GM18508 (cell line): ENCODE measurements at regions not wholly inside any gene's neighbourhood (a gene's known extent, or its start where the extent isn't known, plus 50 kb on each side); places are given as distances from the start of the nearest gene placed in this dataset.
"Not testable (repeated sequence)": the region's sequence is repeated elsewhere in the genome, so short reads cannot be mapped to it uniquely, and the experiment has no call there.

Source experiments
- ATAC-seq: cut with Tn5 transposase; IDR thresholded peaks from one replicate; pipeline ENCODE4 v1.9.1; 2021; ENCODE audit warnings: moderate number of reproducible peaks; ENCODE audit not compliant: insufficient read depth, unreplicated experiment

DNA sequence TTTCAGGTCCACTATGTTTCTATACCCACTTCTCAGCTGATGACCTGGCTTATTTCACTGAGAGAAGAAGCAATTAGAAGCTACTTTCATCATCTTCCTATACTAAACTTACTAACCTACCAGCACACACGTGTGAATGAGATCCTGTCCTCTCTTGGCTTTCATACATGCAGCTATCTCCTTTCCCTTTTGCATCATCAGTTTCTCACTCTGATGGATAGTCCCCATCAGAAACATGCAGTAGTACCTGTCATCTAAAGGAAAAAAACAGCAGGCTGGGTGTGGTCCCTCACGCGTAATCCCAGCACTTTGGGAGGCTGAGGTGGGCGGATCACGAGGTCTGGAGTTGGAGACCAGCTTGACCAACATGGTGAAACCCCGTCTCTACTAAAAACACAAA lies 237.6 kb upstream of the C2CD4B start:
- ATAC-seq: no peak

DNA sequence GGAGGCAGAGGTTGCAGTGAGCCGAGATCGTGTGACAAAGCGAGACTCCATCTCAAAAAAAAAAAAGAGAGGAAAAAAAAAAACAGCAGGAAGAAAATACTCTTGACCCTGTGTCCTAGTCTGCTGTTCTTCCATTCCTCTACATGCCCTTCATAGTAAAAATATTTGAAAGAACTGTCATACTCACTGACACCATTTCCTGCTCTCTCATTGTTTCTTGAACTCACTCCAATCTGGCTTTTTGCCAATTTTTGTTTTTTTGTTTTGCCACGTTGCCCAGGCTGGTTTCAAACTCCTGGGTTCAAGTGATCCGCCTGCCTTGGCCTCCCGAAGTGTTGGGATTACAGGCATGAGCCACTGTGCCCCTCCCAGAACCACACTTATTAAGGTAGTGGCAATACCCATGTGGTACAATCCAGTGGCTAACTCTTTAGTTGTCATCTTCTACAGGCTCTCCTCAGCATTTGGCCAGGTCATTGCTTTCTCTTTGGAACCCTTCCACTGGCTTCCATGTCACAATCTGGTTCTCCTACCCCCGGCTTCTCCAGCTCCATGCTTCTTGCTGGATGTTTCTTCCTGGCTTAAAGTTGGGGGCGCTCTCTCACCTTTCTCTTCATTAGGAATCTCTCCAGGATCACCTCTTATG lies 238.2 kb upstream of the C2CD4B start:
- no peak for ATAC-seq

- no peak for ATAC-seq
Observed at GRCh38 chr15:62404194-62404985, 239.3 kb upstream of the C2CD4B start.

DNA sequence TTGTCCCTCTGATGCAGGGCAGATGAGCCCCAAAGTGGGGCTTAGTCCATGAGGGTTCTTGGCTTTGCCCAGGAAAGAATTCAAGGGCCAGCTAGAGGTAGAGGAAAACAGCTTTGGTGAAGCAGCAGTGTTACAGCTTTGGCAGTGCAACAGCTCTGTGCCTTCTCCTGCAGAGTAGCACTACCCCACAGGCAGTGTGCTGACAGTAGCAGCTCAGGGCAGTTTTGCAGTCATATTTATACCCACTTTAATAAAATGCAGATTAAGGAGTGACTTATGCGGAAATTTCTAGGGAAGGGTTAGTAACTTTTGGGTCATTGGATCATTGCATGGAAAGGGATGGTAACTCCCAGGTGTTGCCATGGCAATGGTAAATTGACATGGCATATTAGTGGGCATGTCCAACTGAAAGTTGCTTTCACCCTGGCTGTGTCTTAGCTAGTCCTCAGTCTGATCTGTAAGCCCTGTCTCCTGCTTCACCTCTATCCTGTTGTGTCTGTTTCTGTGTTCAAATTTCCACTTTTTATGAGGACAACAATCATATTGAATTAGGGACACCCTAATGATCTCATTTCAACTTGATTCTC lies 241.3 kb upstream of the C2CD4B start:
- no peak for ATAC-seq

- ATAC-seq: no peak
Observed at GRCh38 chr15:62407216-62407615, 242.1 kb upstream of the C2CD4B start.

DNA sequence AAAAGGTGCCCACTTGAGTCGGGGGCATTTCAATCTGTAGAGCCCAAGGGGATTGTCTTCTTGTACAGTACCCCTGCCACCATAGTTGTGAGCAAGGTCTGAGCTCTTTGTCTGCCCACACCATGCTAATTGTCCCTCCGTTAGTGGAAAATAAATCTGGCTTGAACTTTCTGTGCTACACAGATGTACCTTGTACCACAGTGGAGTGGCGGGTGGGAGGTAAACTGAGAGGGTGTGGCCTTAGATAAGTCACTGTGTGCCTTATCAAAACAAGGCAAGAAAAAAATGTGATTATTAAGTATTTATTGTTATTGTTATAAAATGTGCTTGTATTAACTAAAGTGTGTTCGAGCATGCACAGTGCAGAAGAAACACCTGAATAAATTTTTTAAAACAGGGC lies 242.9 kb upstream of the C2CD4B start:
- ATAC-seq: no peak

GRCh38 chr15:62409466-62409865 lies 244.4 kb upstream of the C2CD4B start:
- no peak for ATAC-seq

DNA sequence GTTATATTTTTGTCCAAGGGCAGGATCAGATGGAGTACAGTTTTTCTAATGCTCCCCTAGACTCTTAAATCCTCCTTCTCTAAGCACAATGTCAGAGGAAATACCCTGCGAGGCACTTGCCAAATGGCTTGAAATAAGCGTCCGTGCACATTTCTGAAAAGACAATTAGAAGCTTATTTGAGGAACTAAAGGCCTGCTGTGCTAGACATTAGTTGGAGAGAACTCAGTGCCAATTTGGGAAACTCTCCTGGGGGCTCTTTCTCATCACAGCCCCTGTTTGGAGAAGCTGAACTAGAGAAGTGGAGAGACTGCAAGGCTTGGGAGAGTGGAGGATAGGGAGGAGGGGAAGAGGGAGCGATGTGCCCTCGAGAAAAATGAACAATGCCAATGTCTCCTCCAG lies 247.6 kb upstream of the C2CD4B start:
- no peak for ATAC-seq

DNA sequence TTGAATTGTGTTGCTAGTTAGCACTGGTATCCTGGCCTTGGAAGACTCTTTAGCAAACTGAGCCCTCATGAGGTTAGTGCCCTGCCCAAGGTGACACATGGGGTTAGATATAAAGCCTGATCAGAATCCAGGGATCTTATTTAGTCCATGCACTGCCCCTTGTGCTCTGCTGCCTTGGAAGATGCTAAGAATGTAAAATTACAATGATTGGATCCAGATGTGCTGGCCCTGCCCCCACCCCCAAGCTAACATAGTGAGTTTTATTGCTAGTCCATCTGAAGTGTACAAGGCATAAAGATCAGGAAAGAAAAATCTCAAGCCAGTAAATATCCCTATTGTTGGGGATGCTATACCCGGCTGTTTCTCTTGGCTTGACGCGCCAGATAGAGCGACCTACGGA lies 248.1 kb upstream of the C2CD4B start:
- ATAC-seq: no peak

- no peak for ATAC-seq
Observed at GRCh38 chr15:62413786-62414185, 248.7 kb upstream of the C2CD4B start.

GRCh38 chr15:62415498-62415897 lies 250.4 kb upstream of the C2CD4B start:
- no peak for ATAC-seq

GRCh38 chr15:62416526-62416925 lies 251.4 kb upstream of the C2CD4B start:
- no peak for ATAC-seq

DNA sequence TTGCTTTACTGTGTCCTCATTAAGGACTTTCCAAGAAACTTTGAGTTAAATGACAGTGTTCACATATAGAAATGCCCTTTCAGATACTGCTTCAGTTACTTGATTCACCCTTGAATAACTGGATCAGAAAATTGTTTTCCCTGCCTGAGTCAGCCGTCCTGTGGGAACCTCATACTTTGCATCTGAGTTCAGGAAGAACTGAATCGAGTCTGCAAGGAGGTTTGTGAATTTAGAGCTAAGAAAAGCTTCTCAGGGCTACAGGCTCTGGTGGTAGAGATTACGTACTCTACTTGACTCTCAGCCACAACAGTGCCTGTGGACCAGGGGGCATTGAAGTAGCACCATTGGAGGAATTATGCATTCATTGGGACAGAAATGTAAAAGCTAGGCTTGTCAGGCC lies 252.4 kb upstream of the C2CD4B start:
- no peak for ATAC-seq

GRCh38 chr15:62418496-62418895 lies 253.4 kb upstream of the C2CD4B start:
- not testable (repeated sequence) for ATAC-seq

DNA sequence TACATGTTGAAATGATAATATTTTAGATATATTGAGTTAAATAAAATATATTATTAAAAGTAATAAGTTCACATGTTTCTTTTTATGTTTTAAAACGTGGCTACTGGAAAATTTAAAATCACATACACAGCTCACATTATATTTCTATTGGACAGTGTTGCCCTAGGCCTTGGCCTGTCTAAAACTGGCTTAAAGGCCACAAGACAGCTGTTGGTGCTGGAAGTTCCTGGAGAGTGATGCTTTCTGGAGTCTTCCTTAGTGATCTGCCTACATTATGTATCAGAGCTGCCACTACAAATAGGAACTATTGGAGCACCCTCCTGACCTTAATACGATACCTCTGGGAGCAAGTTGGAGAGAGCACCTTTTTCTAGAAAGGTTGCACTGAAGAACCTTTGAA lies 254.1 kb upstream of the C2CD4B start:
- no peak for ATAC-seq

DNA sequence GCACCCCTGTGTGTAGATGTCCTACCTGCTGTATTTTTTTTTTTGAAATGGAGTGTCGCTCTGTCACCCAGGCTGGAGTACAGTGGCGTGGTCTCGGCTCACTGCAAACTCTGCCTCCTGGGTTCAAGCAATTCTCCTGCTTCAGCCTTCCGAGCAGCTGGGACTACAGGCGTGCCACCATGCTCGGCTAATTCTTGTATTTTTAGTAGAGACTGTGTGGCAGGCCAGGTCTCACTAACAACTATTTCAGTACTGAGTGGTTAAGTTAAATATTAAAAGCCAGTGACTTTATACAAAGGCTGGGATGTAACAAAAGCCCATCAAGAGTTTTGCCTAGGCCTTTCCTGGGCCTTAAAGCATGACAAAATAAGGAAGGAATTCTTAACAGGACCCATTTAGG lies 255.3 kb upstream of the C2CD4B start:
- ATAC-seq: not testable (repeated sequence)

DNA sequence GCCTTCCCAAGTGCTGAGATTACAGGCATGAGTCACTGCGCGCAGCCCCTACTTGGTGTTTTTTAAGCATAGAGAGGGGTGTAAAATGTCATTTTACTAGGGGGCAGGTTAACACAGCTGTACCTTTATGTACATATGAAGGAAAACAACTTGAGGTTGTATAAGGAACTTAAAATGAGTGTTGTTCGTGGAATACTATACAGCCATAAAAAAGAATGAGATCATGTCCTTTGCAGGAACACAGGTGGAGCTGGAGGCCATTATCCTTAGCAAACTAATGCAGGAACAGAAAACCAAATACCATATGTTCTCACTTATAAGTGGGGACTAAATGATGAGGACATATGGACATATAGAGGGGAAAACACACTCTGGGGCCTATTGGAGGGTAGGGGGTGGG lies 256.2 kb upstream of the C2CD4B start:
- no peak for ATAC-seq

DNA sequence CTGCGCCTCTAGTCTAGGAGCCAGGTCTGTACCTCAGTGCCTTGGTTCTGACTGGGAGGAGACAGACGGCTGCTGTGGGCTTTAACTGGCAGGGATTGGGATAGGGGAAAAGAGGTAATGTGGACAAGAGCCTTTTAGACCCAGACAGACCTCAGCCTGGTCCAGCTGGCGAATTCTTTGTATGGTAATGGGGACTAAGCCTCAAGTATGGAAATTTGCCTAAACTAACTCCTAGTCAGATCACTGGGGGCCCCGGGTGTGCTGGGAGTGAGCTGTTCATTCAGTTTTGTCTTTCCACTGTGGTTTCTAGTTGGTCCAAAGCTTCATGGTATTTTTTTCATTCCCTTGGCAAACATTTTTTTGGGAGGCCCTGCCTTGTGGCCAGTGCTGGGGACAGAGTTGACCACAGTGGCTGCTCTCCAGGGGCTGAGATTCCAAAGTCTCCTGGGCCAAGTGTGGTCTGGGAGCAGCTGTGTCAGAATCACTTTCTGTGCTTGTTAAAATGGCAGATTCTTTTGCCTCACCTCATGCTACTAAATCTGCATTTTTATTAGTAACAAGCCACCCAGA lies 261.4 kb upstream of the C2CD4B start:
- no peak for ATAC-seq

GRCh38 chr15:62428259-62428658 lies 263.2 kb upstream of the C2CD4B start:
- ATAC-seq: no peak

DNA sequence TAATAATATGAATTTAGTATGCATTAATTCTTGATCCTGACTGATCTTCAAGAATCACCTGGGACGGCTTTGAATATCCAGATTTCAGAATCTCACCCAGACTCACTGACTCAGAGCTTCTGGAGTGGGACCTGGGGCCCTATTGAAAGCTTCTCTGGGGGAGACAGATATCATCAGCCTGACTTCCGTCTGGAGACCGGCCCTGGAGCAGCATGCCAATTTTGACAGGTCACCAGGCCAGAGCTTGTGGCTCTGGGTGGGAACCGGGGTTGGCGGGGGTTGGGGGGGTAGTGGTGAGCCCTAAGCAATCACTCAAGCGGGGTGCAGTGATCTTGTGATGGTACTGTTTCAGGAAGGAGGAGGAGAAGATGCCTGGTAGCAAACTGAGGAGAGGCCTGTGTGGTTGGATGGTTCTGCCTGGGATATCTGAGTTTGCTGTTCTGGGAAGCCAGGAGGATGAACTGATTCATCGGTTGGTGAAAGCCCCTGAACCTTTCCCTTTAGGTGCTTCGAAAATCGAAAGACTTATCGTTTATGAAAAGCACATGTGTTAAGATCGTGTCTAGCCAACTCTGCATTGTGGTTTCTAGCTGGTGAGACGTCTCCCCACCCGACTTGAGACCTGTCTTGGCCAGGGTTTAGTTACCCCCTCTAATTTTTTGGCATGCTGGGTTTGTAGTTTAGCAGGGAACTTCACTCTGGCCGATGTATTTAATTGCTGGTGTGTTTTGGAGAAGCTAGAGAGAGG lies 263.9 kb upstream of the C2CD4B start:
- ATAC-seq: no peak

DNA sequence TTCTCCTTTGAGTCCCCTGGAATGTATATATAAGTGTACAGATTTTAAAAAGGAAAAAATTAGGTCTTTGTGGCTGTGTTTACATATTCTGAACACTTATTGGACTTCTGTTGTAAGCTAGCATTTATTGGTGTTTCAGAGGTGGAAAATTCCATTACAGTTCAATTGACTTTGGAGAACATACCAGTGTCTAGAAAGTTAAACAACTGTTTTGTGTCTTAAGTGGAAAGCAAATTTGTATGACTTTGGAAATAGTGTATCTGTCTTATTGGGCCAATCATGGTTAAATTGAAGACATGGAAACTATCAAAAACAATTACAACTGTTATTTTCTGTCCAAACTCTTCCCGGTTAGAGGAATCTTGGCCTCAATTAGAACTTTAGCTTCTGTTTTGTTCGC lies 265.0 kb upstream of the C2CD4B start:
- ATAC-seq: no peak
